ENCODE measurements at regions not wholly inside any gene's neighbourhood (a gene's known extent, or its start where the extent isn't known, plus 50 kb on each side); places are given as distances from the start of the nearest gene placed in this dataset.

DNA sequence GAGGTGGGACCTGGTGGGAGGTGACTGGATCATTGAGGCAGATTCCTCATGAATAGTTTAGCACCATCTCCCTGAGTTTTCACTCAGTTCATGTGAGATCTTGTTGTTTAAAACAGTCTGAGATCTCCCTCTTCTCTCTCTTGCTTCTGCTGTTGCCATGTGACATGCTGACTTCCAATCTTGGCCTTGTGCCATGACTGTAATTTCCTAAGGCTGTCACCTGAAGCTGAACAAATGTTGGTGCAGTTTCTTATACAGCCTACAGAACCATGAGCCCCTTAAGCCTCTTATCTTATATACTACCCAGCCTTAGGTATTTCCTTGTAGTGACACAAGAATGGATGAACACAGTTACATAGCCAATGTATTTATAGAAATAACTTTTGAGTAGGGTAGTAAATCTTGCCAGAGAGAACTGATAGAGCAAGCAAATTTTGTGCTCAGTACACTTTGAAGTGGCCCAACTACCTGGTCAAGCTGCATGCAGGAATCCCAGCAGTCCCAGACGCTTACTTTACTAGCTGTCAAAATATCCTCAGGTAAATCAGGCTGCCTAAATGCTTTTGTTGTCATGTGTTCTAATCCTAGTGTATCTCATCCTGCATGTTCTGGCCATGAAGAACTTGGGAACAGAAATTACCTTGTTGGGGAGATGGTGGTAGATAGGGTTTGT, 445.6 kb upstream of the MIS18BP1 start:
- no peak for ATAC-seq
- TF ChIP-seq, protein P1, sequence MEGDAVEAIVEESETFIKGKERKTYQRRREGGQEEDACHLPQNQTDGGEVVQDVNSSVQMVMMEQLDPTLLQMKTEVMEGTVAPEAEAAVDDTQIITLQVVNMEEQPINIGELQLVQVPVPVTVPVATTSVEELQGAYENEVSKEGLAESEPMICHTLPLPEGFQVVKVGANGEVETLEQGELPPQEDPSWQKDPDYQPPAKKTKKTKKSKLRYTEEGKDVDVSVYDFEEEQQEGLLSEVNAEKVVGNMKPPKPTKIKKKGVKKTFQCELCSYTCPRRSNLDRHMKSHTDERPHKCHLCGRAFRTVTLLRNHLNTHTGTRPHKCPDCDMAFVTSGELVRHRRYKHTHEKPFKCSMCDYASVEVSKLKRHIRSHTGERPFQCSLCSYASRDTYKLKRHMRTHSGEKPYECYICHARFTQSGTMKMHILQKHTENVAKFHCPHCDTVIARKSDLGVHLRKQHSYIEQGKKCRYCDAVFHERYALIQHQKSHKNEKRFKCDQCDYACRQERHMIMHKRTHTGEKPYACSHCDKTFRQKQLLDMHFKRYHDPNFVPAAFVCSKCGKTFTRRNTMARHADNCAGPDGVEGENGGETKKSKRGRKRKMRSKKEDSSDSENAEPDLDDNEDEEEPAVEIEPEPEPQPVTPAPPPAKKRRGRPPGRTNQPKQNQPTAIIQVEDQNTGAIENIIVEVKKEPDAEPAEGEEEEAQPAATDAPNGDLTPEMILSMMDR (IDR thresholded peaks at IDR 0.05), result no peak
- Mint-ChIP-seq H3K4me1 (no peaks in the 10 kb centered on the region), H3K27ac (no peak overlapping the region), H3K27me3 (ENCODE audit: low read depth in 2 of 2) (no peaks in the 10 kb centered on the region), H3K36me3 (peaks cover 9% of the 10 kb centered on the region), H3K9me3 (peaks cover 14 to 28% of the 10 kb centered on the region in 2 donors), H3K4me3 (no peak overlapping the region)
- WGBS (ENCODE audit: insufficient coverage), result 33% methylated on average over 1 of the region's 1 CpG
- intact Hi-C loops (cut with micrococcal nuclease), result no loop called here
- no peaks in the 10 kb centered on the region for H3K27me3 ChIP-seq (ENCODE audit: control insufficient read depth, insufficient read depth, low read length)
- no peak overlapping the region for H3K4me3 ChIP-seq (ENCODE audit: low read length)
- H3K4me1 ChIP-seq (ENCODE audit: control insufficient read depth, insufficient read depth, low read length), result no peaks in the 10 kb centered on the region
- H3K9me3 ChIP-seq (ENCODE audit: control insufficient read depth, insufficient read depth, low read length), result no peaks in the 10 kb centered on the region
- H3K36me3 ChIP-seq (ENCODE audit: control insufficient read depth, insufficient read depth, low read length), result no peaks in the 10 kb centered on the region
- no peak overlapping the region for H3K27ac ChIP-seq (ENCODE audit: low read length)
- DNase-seq, result no peak

DNA sequence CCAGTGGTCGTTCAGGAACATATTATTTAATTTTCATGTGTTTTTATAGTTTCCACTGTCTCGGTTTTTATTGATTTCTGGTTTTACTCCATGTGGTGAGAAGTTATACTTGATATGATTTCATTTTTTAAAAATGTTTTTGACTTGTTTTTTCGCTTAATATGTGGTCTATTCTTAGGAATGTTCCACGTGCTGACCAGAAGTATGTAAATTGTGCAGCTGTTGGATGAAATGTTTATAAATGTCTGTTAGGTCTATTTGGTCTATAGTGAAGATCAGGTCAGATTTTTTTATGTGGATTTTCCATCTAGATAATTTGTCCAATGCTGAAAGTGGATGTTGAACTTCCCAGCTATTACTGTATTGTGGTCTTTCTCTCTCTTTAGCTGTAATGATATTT, 433.8 kb upstream of the MIS18BP1 start:
- 66% methylated on average over 3 of the region's 4 CpGs for WGBS (ENCODE audit: insufficient coverage)
- H3K27ac Mint-ChIP-seq, result no peak overlapping the region
- H3K4me3 Mint-ChIP-seq, result no peak overlapping the region
- no peaks in the 10 kb centered on the region for H3K4me1 Mint-ChIP-seq
- H3K36me3 Mint-ChIP-seq, result peaks cover 27% of the 10 kb centered on the region
- DNase-seq, result no peak
- ATAC-seq, result no peak
- no peaks in the 10 kb centered on the region for H3K36me3 ChIP-seq (ENCODE audit: control insufficient read depth, insufficient read depth, low read length)
- H3K9me3 Mint-ChIP-seq, result peaks cover 15 to 25% of the 10 kb centered on the region in 2 donors
- H3K27ac ChIP-seq (ENCODE audit: low read length), result no peak overlapping the region
- H3K4me1 ChIP-seq (ENCODE audit: control insufficient read depth, insufficient read depth, low read length), result no peaks in the 10 kb centered on the region
- no peaks in the 10 kb centered on the region for H3K27me3 Mint-ChIP-seq (ENCODE audit: low read depth in 2 of 2)
- H3K27me3 ChIP-seq (ENCODE audit: control insufficient read depth, insufficient read depth, low read length), result no peaks in the 10 kb centered on the region
- H3K4me3 ChIP-seq (ENCODE audit: low read length), result no peak overlapping the region
- peaks cover 4% of the 10 kb centered on the region for H3K9me3 ChIP-seq (ENCODE audit: control insufficient read depth, insufficient read depth, low read length)
- TF ChIP-seq, protein P1 (IDR thresholded peaks at IDR 0.05), result no peak
- intact Hi-C loops (cut with micrococcal nuclease), result no loop called here

DNA sequence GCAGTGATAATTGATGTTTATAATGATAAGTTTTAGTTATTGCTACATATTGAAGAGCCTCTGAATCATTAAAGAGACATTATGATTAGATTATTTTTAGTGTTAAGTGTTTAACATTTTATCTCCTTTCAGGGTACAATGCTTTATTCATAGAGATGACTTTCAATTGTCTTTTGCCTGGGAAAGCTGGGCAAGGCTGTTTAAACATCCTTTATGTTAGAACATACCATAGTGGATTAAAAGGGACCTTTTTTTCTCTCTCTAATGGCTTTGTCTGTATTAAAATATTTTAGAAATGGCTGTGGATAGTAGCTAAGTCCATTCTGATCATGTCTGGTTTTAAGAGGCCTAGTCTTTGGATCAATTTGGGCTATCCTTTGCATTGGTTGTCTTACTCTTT, 427.5 kb upstream of the MIS18BP1 start:
- TF ChIP-seq, protein P1 (IDR thresholded peaks at IDR 0.05), result no peak
- Mint-ChIP-seq H3K4me1 (no peaks in the 10 kb centered on the region), H3K9me3 (peaks cover 8 to 17% of the 10 kb centered on the region in 2 donors), H3K27ac (no peak overlapping the region), H3K27me3 (ENCODE audit: low read depth in 2 of 2) (no peaks in the 10 kb centered on the region), H3K36me3 (peaks cover 9% of the 10 kb centered on the region), H3K4me3 (no peak overlapping the region)
- H3K4me3 ChIP-seq (ENCODE audit: low read length), result no peak overlapping the region
- ATAC-seq, result no peak
- intact Hi-C loops (cut with micrococcal nuclease), result no loop called here
- peaks cover under 1% of the 10 kb centered on the region for H3K9me3 ChIP-seq (ENCODE audit: control insufficient read depth, insufficient read depth, low read length)
- no peaks in the 10 kb centered on the region for H3K36me3 ChIP-seq (ENCODE audit: control insufficient read depth, insufficient read depth, low read length)
- DNase-seq, result no peak
- H3K4me1 ChIP-seq (ENCODE audit: control insufficient read depth, insufficient read depth, low read length), result no peaks in the 10 kb centered on the region
- no peaks in the 10 kb centered on the region for H3K27me3 ChIP-seq (ENCODE audit: control insufficient read depth, insufficient read depth, low read length)
- no peak overlapping the region for H3K27ac ChIP-seq (ENCODE audit: low read length)

DNA sequence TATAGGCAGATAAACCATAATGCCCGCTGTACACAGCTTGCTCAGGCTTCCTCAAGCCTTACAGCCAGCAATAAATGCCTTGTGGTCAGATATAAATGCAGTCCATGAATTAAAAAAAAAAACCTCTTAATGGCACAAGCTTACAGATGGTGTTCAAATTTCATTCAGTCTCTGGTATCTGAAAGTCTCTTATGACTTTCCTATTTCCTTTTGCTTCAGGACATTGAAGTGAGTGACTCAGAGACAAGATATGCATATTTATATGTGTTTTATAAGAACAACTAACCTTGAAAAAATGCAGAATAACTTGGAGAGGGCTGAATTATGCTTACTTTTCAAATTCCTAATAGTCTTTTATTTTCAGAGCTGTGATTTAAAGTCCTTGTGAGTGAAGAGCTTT, 426.9 kb upstream of the MIS18BP1 start:
- no peaks in the 10 kb centered on the region for H3K27me3 ChIP-seq (ENCODE audit: control insufficient read depth, insufficient read depth, low read length)
- WGBS (ENCODE audit: insufficient coverage), result no CpG with 5 or more reads among the region's 1 CpG
- ATAC-seq, result no peak
- H3K27ac Mint-ChIP-seq, result no peak overlapping the region
- H3K4me1 ChIP-seq (ENCODE audit: control insufficient read depth, insufficient read depth, low read length), result no peaks in the 10 kb centered on the region
- intact Hi-C loops (cut with micrococcal nuclease), result no loop called here
- DNase-seq, result no peak
- no peaks in the 10 kb centered on the region for H3K9me3 ChIP-seq (ENCODE audit: control insufficient read depth, insufficient read depth, low read length)
- no peaks in the 10 kb centered on the region for H3K36me3 ChIP-seq (ENCODE audit: control insufficient read depth, insufficient read depth, low read length)
- peaks cover 10 to 22% of the 10 kb centered on the region in 2 donors for H3K9me3 Mint-ChIP-seq
- peaks cover 9% of the 10 kb centered on the region for H3K36me3 Mint-ChIP-seq
- no peak overlapping the region for H3K4me3 ChIP-seq (ENCODE audit: low read length)
- no peak overlapping the region for H3K27ac ChIP-seq (ENCODE audit: low read length)
- no peaks in the 10 kb centered on the region for H3K27me3 Mint-ChIP-seq (ENCODE audit: low read depth in 2 of 2)
- TF ChIP-seq, protein P1 (IDR thresholded peaks at IDR 0.05), result no peak
- no peaks in the 10 kb centered on the region for H3K4me1 Mint-ChIP-seq
- no peak overlapping the region for H3K4me3 Mint-ChIP-seq
